HCT116 (cell line): ENCODE measurements at regions not wholly inside any gene's neighbourhood (a gene's known extent, or its start where the extent isn't known, plus 50 kb on each side); places are given as distances from the start of the nearest gene placed in this dataset.

Experiments used
- CEBPB ChIP-seq: IDR thresholded peaks from 2 replicates; pipeline ENCODE4 v1.6.1; 2012; ENCODE audit warnings: low read depth
- CTCF ChIP-seq, 3 experiments: fragments of 200-600 bp in 1 of 3; sonication (generic) in 1 of 3; IDR thresholded peaks in 2 of 3; conservative IDR thresholded peaks in 1 of 3; 2 replicates each; pipeline ENCODE4 v1.5.1; 2012 to 2017; ENCODE audit warnings: low read depth in 2 of 3, low read length in 2 of 3, antibody characterized with exemption in 1 of 3, borderline replicate concordance in 1 of 3, control low read depth in 1 of 3, mild to moderate bottlenecking in 1 of 3, mixed read lengths in 1 of 3, mixed run types in 1 of 3, moderate library complexity in 1 of 3; ENCODE audit not compliant: insufficient read depth in 1 of 3
- EZH2phosphoT487 ChIP-seq: fragments of 200-600 bp; IDR thresholded peaks from 2 replicates; pipeline ENCODE4 v1.6.1; 2018; ENCODE audit warnings: antibody characterized with exemption, borderline replicate concordance
- JUND ChIP-seq: IDR thresholded peaks from 2 replicates; pipeline ENCODE4 v1.6.1; 2012
- MAX ChIP-seq: IDR thresholded peaks from 2 replicates; pipeline ENCODE4 v1.6.1; 2012
- POLR2AphosphoS5 ChIP-seq: IDR thresholded peaks from 2 replicates; pipeline ENCODE4 v1.6.1; 2011; ENCODE audit warnings: mild to moderate bottlenecking, low read depth, low read length, moderate library complexity
- YY1 ChIP-seq: IDR thresholded peaks from 2 replicates; pipeline ENCODE4 v1.6.1; 2011; ENCODE audit warnings: low read length, low read depth, moderate library complexity, mild to moderate bottlenecking; ENCODE audit not compliant: insufficient replicate concordance; ENCODE audit errors: extremely low read depth
- ZFX ChIP-seq: fragments of 450-650 bp; IDR thresholded peaks from 2 replicates; pipeline ENCODE4 v1.6.1; 2017

DNA sequence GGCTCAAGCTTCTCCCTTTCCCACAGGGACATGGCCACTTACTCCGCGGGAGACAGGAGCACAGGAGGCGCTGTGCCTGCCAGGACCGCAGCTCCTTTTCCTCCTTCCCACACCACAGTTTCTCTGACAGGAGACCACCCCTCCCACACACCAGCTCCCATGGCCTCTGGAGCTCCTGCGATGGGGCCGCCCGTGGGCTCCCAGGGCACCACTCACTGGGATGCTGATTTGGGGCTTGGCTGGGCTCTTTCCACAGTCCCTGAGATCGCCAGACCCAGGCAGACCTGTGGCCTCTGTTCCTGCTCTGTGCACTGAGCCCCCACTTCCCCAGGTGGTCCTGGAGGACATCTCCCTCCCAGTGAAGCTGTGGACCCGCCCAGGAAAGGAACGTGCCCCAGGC, 226.9 kb upstream of the SHH start:
- TF ChIP-seq CTCF (IDR thresholded peaks at IDR 0.05 in 2 of 3, conservative IDR thresholded peaks at IDR 0.05 in 1 of 3; ENCODE audit: borderline replicate concordance in 1 of 3, insufficient read depth in 1 of 3, low read depth in 2 of 3, low read length in 2 of 3) (no peak), JUND (no peak), POLR2AphosphoS5 (no peak), CEBPB (no peak), ZFX (no peak), EZH2phosphoT487 (no peak), YY1 (no peak), MAX (no peak)
